Upper lobe of right lung (tissue), 1 donor: ENCODE measurements at regions not wholly inside any gene's neighbourhood (a gene's known extent, or its start where the extent isn't known, plus 50 kb on each side); places are given as distances from the start of the nearest gene placed in this dataset.
A peak's percentile ranks its signal among the peaks of the same experiment; 100 is the strongest.
"Not testable (repeated sequence)": the region's sequence is repeated elsewhere in the genome, so short reads cannot be mapped to it uniquely, and the experiment has no call there.

Experiments used
- ATAC-seq: fragments of 200-7000 bp; cut with Tn5 transposase; one replicate; pipeline ENCODE4 v1.9.1; 2020; ENCODE audit warnings: mild to moderate bottlenecking, moderate library complexity
- DNase-seq: peaks from one replicate; pipeline ENCODE4 v3.0.0-alpha.2; 2020
- H3K27ac ChIP-seq: fragments of 200-600 bp; one replicate; pipeline ENCODE4 v1.8.0; 2022
- H3K27me3 ChIP-seq: fragments of 200-600 bp; one replicate; pipeline ENCODE4 v1.8.0; 2022; ENCODE audit warnings: mild to moderate bottlenecking
- H3K36me3 ChIP-seq: fragments of 200-600 bp; one replicate; pipeline ENCODE4 v1.8.0; 2022
- H3K4me1 ChIP-seq: fragments of 200-600 bp; one replicate; pipeline ENCODE4 v1.8.0; 2022
- H3K4me3 ChIP-seq: fragments of 200-600 bp; one replicate; pipeline ENCODE4 v1.8.0; 2022; ENCODE audit warnings: mild to moderate bottlenecking
- H3K9me3 ChIP-seq: fragments of 200-600 bp; one replicate; pipeline ENCODE4 v1.8.0; 2022
- CTCF ChIP-seq: fragments of 200-600 bp; IDR thresholded peaks from one replicate; pipeline ENCODE4 v1.8.0; 2022; ENCODE audit warnings: antibody characterized with exemption
- intact Hi-C: fragments of 100-400 bp; cut with DNase I; formaldehyde crosslinking; loops from one replicate; pipeline ENCODE4 v1.11.0; 2022
- donor health status: DM: no; HTN: yes; CAD: no; lungs with severe emphysema.

- no peak for ATAC-seq
- no peak for DNase-seq
- intact Hi-C loops = no loop called here
- no peak overlapping the region for H3K4me3 ChIP-seq
- TF ChIP-seq CTCF = no peak
- H3K27me3 ChIP-seq = no peaks in the 10 kb centered on the region
- no peaks in the 10 kb centered on the region for H3K36me3 ChIP-seq
- no peaks in the 10 kb centered on the region for H3K4me1 ChIP-seq
- no peak overlapping the region for H3K27ac ChIP-seq
- no peaks in the 10 kb centered on the region for H3K9me3 ChIP-seq
Measured at GRCh38 chrX:3820167-3820566, 106.7 kb upstream of the PRKX start.

DNA sequence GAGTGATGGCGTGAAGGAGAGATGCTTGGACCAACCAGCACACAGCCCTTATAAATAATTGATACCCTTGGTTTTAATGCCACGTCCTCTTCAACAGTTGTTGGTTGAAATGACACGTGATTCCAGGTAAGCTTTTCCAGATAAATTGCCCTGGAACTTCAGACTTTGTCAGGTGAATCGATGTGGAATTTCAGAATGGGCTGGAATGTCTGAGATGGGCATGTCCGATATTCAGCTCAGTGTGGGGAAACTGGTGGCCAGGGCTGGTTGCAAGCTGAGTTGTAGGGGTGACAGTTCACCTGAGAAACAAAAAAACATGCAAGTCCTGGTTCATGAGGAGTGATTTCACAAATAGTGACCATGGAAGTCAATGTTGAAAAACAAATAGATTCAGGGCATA lies 104.0 kb upstream of the PRKX start:
- intact Hi-C loops, H3K27me3 ChIP-seq, H3K27ac ChIP-seq, H3K36me3 ChIP-seq, H3K4me1 ChIP-seq, DNase-seq, H3K4me3 ChIP-seq, H3K9me3 ChIP-seq, ATAC-seq: not testable (repeated sequence)

DNA sequence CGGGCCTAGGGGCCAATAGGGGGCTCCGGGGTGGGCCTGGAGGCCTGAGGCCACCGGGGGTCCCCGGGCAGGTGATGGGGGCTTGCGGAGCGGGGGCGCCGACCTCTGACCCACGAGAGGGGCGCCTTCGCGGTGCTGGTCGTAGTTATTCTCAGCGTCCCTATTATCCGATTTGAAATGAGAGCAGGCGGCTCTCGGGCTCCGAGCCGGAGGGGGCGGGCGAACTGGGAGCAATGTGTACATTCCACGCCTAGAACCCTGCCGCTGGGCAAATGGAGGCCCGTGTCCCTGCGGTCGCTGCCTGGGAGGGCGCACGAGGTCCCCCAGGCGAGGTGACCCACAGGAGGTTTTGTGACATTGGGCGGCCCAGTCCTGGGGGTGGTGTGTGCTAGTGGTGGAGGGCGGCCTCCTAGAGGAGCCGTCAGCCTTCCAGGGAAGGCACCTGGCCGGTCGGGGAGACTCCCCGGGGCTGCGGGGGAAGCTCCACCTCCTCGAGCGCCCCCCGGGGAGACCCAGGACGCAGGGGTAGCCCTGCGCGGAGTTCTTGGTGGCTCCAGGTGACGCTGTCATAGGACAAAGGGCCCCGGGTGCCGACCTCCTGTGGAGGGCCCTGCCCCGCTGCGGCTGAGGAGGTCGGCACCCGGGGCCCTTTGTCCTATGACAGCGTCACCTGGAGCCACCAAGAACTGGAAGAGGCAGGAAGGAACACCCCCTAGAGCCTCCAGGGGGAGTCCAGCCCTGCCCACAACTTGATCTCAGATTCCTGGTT lies 102.6 kb upstream of the PRKX start:
- ATAC-seq (peak; percentile 28), DNase-seq (peak; percentile 74)
- peak overlapping the region; percentile 63 for H3K4me3 ChIP-seq
- no peaks in the 10 kb centered on the region for H3K36me3 ChIP-seq
- peak overlapping the region; percentile 93 for H3K27ac ChIP-seq
- no peak for TF ChIP-seq CTCF
- intact Hi-C loops = no loop called here
- no peaks in the 10 kb centered on the region for H3K9me3 ChIP-seq
- H3K27me3 ChIP-seq = no peaks in the 10 kb centered on the region
- no peaks in the 10 kb centered on the region for H3K4me1 ChIP-seq

GRCh38 chrX:3811331-3812311 lies 98.2 kb upstream of the PRKX start:
- ATAC-seq (no peak), DNase-seq (no peak)
- H3K9me3 ChIP-seq = no peaks in the 10 kb centered on the region
- no peaks in the 10 kb centered on the region for H3K4me1 ChIP-seq
- intact Hi-C loops = no loop called here
- H3K4me3 ChIP-seq = no peak overlapping the region
- H3K36me3 ChIP-seq = no peaks in the 10 kb centered on the region
- H3K27ac ChIP-seq = no peak overlapping the region
- no peaks in the 10 kb centered on the region for H3K27me3 ChIP-seq
- TF ChIP-seq CTCF = peak; percentile 52

DNA sequence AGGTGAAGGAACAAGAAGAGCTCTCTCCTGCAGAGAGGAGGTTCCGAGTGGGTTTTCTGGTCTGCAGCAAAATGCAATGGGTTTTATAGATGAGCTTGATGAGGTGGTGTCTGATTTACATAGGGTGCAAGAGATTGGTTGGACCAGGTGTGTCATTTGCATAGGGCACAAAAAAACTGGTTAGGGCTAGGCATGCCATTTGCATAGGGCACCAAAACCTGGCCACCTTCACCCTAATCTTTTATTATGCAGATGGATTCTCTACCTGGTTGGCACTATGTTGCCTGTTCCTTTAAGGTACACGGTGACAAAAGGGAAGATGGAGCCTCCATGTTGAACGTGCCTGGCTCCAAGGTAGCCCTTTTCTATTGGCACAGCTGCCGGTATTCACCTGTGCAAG lies 94.5 kb upstream of the PRKX start:
- Histone ChIP-seq H3K27ac (no peak overlapping the region), H3K27me3 (no peaks in the 10 kb centered on the region), H3K4me1 (no peaks in the 10 kb centered on the region), H3K36me3 (no peaks in the 10 kb centered on the region), H3K4me3 (no peak overlapping the region), H3K9me3 (no peaks in the 10 kb centered on the region)
- no peak for ATAC-seq
- intact Hi-C loops = no loop called here
- DNase-seq = no peak
- no peak for TF ChIP-seq CTCF

DNA sequence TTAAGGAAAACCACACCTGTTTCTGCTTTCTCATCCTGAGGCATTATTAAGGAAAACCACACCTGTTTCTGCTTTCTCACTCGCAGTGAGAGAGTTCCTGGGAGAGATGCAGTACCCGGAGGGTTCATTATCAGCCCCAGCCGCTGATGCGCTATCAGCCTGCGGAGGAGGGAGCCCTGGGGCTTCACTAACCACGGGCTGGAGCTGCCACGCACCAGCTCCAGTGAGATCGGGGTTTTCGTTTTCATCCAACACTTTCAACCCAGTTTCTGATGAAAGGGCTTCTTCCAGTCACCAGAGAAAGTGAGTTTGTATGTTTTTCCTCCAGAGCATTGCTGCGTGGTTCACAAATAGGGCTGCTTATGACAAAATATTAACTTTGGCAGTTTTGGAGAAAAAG lies 93.2 kb upstream of the PRKX start:
- no peak for TF ChIP-seq CTCF
- Histone ChIP-seq H3K4me3 (no peak overlapping the region), H3K27me3 (no peaks in the 10 kb centered on the region), H3K4me1 (no peaks in the 10 kb centered on the region), H3K27ac (no peak overlapping the region), H3K9me3 (no peaks in the 10 kb centered on the region), H3K36me3 (no peaks in the 10 kb centered on the region)
- DNase-seq (no peak), ATAC-seq (no peak)
- intact Hi-C loops = no loop called here
